H1 (cell line): ENCODE measurements at regions not wholly inside any gene's neighbourhood (a gene's known extent, or its start where the extent isn't known, plus 50 kb on each side); places are given as distances from the start of the nearest gene placed in this dataset.

Experiments
- CBX5 ChIP-seq: fragments of 300-800, 300-1000 bp; sonication (generic); IDR thresholded peaks from 2 replicates; pipeline ENCODE4 v1.7.1; 2016; ENCODE audit warnings: antibody characterized with exemption, low read length, low read depth
- NANOG ChIP-seq: IDR thresholded peaks from 2 replicates; pipeline ENCODE4 v1.6.1; 2011; ENCODE audit warnings: low read length, low read depth, mild to moderate bottlenecking, inconsistent platforms; ENCODE audit not compliant: insufficient read depth, poor library complexity, severe bottlenecking
- NRF1 ChIP-seq: IDR thresholded peaks from 2 replicates; pipeline ENCODE4 v1.6.1; 2011; ENCODE audit warnings: mild to moderate bottlenecking, low read depth, low read length, improper control_type of control experiment
- POU5F1 ChIP-seq: IDR thresholded peaks from 2 replicates; pipeline ENCODE4 v1.6.1; 2011; ENCODE audit warnings: low read depth, mild to moderate bottlenecking, low read length, moderate library complexity

GRCh38 chr16:64151990-64152767 lies 969.7 kb downstream of the CDH11 start (continued):
- TF ChIP-seq POU5F1: no peak
- TF ChIP-seq NRF1: no peak
- no peak for TF ChIP-seq CBX5
- TF ChIP-seq NANOG: no peak
